ENCODE measurements at regions not wholly inside any gene's neighbourhood (a gene's known extent, or its start where the extent isn't known, plus 50 kb on each side); places are given as distances from the start of the nearest gene placed in this dataset.

GRCh38 chr10:89078724-89079672 is 88.4 kb downstream of the FAS start:
- TF ChIP-seq CTCF (optimal IDR thresholded peaks at IDR 0.05 in 1 of 3, IDR thresholded peaks at IDR 0.05 in 1 of 3, conservative IDR thresholded peaks at IDR 0.05 in 1 of 3; ENCODE audit: extremely low read depth in 1 of 3, insufficient read depth in 2 of 3, low read length in 3 of 3) (no peak), EZH2 (IDR thresholded peaks at IDR 0.05; ENCODE audit: low read length) (no peak)
